ENCODE measurements at regions not wholly inside any gene's neighbourhood (a gene's known extent, or its start where the extent isn't known, plus 50 kb on each side); places are given as distances from the start of the nearest gene placed in this dataset.

DNA sequence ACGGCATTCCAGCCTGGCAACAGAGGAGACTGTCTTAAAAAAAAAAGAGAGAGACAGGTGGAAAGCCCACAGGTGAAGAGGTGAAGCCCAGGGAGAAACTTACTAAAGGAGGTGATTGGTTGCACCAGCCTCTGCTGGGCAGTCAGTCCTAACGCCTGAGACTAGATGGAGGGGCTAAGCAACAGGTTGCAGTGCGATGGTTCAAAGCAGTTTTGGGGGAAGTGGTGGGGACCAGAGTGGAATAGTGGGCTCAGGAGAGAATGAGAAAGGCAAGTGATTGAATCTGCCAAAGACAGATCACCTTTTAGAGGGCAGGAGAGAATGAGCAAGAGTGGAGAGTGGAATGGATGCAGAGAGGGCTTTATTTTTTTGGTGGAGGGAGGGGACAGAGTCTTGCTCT lies 100.0 kb upstream of the KCTD7 start:
- Histone ChIP-seq H4K20me1 (ENCODE audit: insufficient read depth, low read length) (no peaks in the 10 kb centered on the region), H2AFZ (ENCODE audit: low read depth, low read length) (no peak overlapping the region), H3K4me3 (ENCODE audit: insufficient read depth, low read depth, low read length) (no peak overlapping the region), H3K4me2 (ENCODE audit: low read length) (no peak overlapping the region), H3K9ac (ENCODE audit: low read length) (no peak overlapping the region), H3K27me3 (ENCODE audit: insufficient read depth, low read length) (no peaks in the 10 kb centered on the region), H3K4me1 (ENCODE audit: insufficient read depth, low read length) (no peaks in the 10 kb centered on the region), H3K79me2 (ENCODE audit: insufficient read depth, low read length) (no peaks in the 10 kb centered on the region), H3K36me3 (ENCODE audit: insufficient read depth, low read length) (peaks cover 2% of the 10 kb centered on the region), H3K27ac (ENCODE audit: low read depth, low read length) (no peak overlapping the region), H3K9me3 (ENCODE audit: insufficient read depth, low read depth, low read length) (no peaks in the 10 kb centered on the region)
- TF ChIP-seq EZH2 (IDR thresholded peaks at IDR 0.05; ENCODE audit: insufficient read depth, low read length) (no peak), CTCF (IDR thresholded peaks at IDR 0.05; ENCODE audit: insufficient read depth, low read depth, low read length) (no peak)
- H3K9me3 Mint-ChIP-seq (ENCODE audit: unreplicated experiment): peaks cover 2% of the 10 kb centered on the region
- peak overlapping the region; percentile 78 for H3K27ac Mint-ChIP-seq (ENCODE audit: unreplicated experiment)
- peaks cover 3% of the 10 kb centered on the region for H3K36me3 Mint-ChIP-seq (ENCODE audit: low read depth, unreplicated experiment)
- peaks cover 6% of the 10 kb centered on the region for H3K4me1 Mint-ChIP-seq (ENCODE audit: low read depth, unreplicated experiment)
- FAIRE-seq (no peak), DNase-seq (ENCODE audit: low read depth) (no peak)
- H3K27me3 Mint-ChIP-seq (ENCODE audit: low read depth, unreplicated experiment): no peaks in the 10 kb centered on the region
- no peak overlapping the region for H3K4me3 Mint-ChIP-seq (ENCODE audit: unreplicated experiment)

DNA sequence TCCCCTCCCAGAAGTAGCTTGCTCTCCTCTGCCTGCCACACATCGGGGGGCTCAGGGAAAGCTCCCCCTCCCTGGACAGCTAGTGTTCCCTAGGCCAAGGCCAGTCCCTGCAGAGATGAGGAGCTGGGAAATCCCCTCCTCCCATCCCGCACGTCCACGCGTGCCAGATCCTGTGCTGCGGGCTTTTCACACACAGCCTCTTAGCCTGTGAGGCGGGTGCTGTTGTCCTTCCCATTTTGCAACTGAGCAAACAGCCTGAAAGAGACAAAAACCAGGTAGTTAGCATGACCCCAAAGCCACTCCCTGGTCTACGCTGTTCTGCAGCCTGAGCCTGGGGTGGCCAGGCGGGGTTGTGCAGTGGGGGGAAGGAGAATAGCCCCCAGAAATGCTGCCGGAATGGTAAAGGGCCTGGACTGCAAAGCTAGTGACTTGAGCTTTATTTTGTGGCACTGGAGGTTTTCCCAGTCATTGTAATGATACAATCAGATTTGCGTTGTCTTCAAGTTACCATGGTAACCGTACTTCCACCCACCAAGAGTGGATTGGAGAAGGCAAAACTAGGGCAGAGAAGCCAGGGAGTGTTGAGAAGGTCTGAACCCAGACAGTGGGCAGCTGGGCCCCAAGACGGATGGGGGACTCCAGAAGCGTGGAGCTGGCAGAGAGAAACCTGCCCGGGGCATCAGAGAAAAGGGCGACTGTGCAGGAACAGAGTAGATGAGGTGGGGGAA lies 98.6 kb upstream of the KCTD7 start:
- Histone ChIP-seq H3K27me3 (ENCODE audit: insufficient read depth, low read length) (no peaks in the 10 kb centered on the region), H3K4me1 (ENCODE audit: insufficient read depth, low read length) (no peaks in the 10 kb centered on the region), H3K36me3 (ENCODE audit: insufficient read depth, low read length) (peaks cover 2% of the 10 kb centered on the region), H3K79me2 (ENCODE audit: insufficient read depth, low read length) (no peaks in the 10 kb centered on the region), H3K4me2 (ENCODE audit: low read length) (no peak overlapping the region), H3K27ac (ENCODE audit: low read depth, low read length) (no peak overlapping the region), H4K20me1 (ENCODE audit: insufficient read depth, low read length) (no peaks in the 10 kb centered on the region), H3K9ac (ENCODE audit: low read length) (no peak overlapping the region), H3K9me3 (ENCODE audit: insufficient read depth, low read depth, low read length) (no peaks in the 10 kb centered on the region), H3K4me3 (ENCODE audit: insufficient read depth, low read depth, low read length) (no peak overlapping the region), H2AFZ (ENCODE audit: low read depth, low read length) (no peak overlapping the region)
- Mint-ChIP-seq H3K9me3 (ENCODE audit: unreplicated experiment) (peaks cover 2% of the 10 kb centered on the region), H3K36me3 (ENCODE audit: low read depth, unreplicated experiment) (peaks cover 3% of the 10 kb centered on the region), H3K4me1 (ENCODE audit: low read depth, unreplicated experiment) (peaks cover 7% of the 10 kb centered on the region), H3K27ac (ENCODE audit: unreplicated experiment) (no peak overlapping the region), H3K27me3 (ENCODE audit: low read depth, unreplicated experiment) (no peaks in the 10 kb centered on the region), H3K4me3 (ENCODE audit: unreplicated experiment) (no peak overlapping the region)
- peak; percentile 18 for DNase-seq (ENCODE audit: low read depth)
- TF ChIP-seq EZH2 (IDR thresholded peaks at IDR 0.05; ENCODE audit: insufficient read depth, low read length) (no peak), CTCF (IDR thresholded peaks at IDR 0.05; ENCODE audit: insufficient read depth, low read depth, low read length) (no peak)
- no peak for FAIRE-seq
